PC-3 (cell line): ENCODE measurements at regions not wholly inside any gene's neighbourhood (a gene's known extent, or its start where the extent isn't known, plus 50 kb on each side); places are given as distances from the start of the nearest gene placed in this dataset.

ENCODE experiments used
- ATAC-seq: fragments of 200-7000 bp; cut with Tn5 transposase; 2 replicates; pipeline ENCODE4 v1.9.1; 2020; ENCODE audit warnings: mild to moderate bottlenecking, moderate library complexity
- BruUV-seq: library from RNA; stranded (reverse); fragments of 400-500 nt; replicated peaks from 2 replicates; lab custom pipeline; 2021; lab: Mats Ljungman, UMichigan
- CTCF ChIA-PET: fragments of 300-600 bp; sonication (Branson Sonifier 250); formaldehyde crosslinking; loops from one replicate; lab custom pipeline; 2022; ENCODE audit warnings: antibody characterized with exemption; lab: Charles Lee
- POLR2A ChIA-PET: fragments of 300-600 bp; sonication (Branson Sonifier 250); formaldehyde crosslinking; loops from one replicate; lab custom pipeline; 2022; ENCODE audit warnings: antibody characterized with exemption; ENCODE audit not compliant: unreplicated experiment; lab: Charles Lee
- DNase-seq: peaks from one replicate; pipeline ENCODE4 v3.0.0-alpha.2; 2015
- H2AFZ ChIP-seq: fragments of 300-600 bp; sonication (generic); 2 replicates; pipeline ENCODE4 v1.6.0; 2016; ENCODE audit warnings: antibody characterized with exemption, low read length
- H3F3A ChIP-seq: fragments of 300-600 bp; sonication (generic); one replicate; pipeline ENCODE4 v1.6.0; 2017; ENCODE audit warnings: antibody characterized with exemption, low read length, control low read depth, mild to moderate bottlenecking; ENCODE audit not compliant: unreplicated experiment
- H3K27ac ChIP-seq: fragments of 300-600 bp; sonication (generic); 2 replicates; pipeline ENCODE4 v1.5.1; 2016; ENCODE audit warnings: mild to moderate bottlenecking, low read length
- H3K27me3 ChIP-seq: fragments of 300-600 bp; sonication (generic); 2 replicates; pipeline ENCODE4 v1.6.1; 2016; ENCODE audit warnings: low read length, mixed read lengths
- H3K36me3 ChIP-seq: fragments of 300-600 bp; sonication (generic); 2 replicates; pipeline ENCODE4 v1.6.1; 2016; ENCODE audit warnings: low read depth, mixed run types, low read length, mixed read lengths
- H3K4me1 ChIP-seq: fragments of 300-600 bp; sonication (generic); 2 replicates; pipeline ENCODE4 v1.5.1; 2016; ENCODE audit warnings: low read length; ENCODE audit not compliant: insufficient read depth
- H3K4me2 ChIP-seq: fragments of 300-600 bp; sonication (generic); 2 replicates; pipeline ENCODE4 v1.6.0; 2016; ENCODE audit warnings: low read length
- H3K4me3 ChIP-seq: fragments of 300-600 bp; sonication (generic); 2 replicates; pipeline ENCODE4 v1.5.1; 2016; ENCODE audit warnings: mild to moderate bottlenecking, low read length, mixed read lengths
- H3K79me2 ChIP-seq: fragments of 300-600 bp; sonication (generic); 2 replicates; pipeline ENCODE4 v1.6.1; 2017; ENCODE audit warnings: low read length, mixed read lengths
- H3K9ac ChIP-seq: fragments of 300-600 bp; sonication (generic); 2 replicates; pipeline ENCODE4 v1.6.0; 2016; ENCODE audit warnings: mild to moderate bottlenecking, low read length
- H3K9me2 ChIP-seq: fragments of 300-600 bp; sonication (generic); replicated peaks from 2 replicates; pipeline ENCODE4 v1.6.1; 2016; ENCODE audit warnings: mixed run types, low read length, mixed read lengths
- H3K9me3 ChIP-seq: fragments of 300-600 bp; sonication (generic); 2 replicates; pipeline ENCODE4 v1.6.1; 2016; ENCODE audit warnings: low read length, mixed read lengths
- H4K20me1 ChIP-seq: fragments of 300-600 bp; sonication (generic); 2 replicates; pipeline ENCODE4 v1.6.1; 2016; ENCODE audit warnings: low read length, mixed read lengths
- CTCF ChIP-seq: fragments of 300-600 bp; sonication (generic); conservative IDR thresholded peaks from 2 replicates; pipeline ENCODE4 v1.5.1; 2017; ENCODE audit warnings: antibody characterized with exemption, low read depth, mild to moderate bottlenecking, low read length
- EZH2 ChIP-seq: fragments of 300-600 bp; sonication (generic); IDR thresholded peaks from one replicate; pipeline ENCODE4 v1.6.1; 2017; ENCODE audit warnings: antibody characterized with exemption, mild to moderate bottlenecking, low read length; ENCODE audit not compliant: unreplicated experiment
- EZH2phosphoT487 ChIP-seq: fragments of 300-600 bp; sonication (generic); IDR thresholded peaks from 2 replicates; pipeline ENCODE4 v1.6.1; 2018; ENCODE audit warnings: mild to moderate bottlenecking, antibody characterized with exemption, low read length, borderline replicate concordance
- intact Hi-C: fragments of 100-400 bp; cut with micrococcal nuclease; formaldehyde crosslinking; loops from 2 replicates; pipeline ENCODE4 v1.9.0; 2023

- H2AFZ ChIP-seq: no peak overlapping the region
- no peaks in the 10 kb centered on the region for H3K36me3 ChIP-seq
- H3K9ac ChIP-seq: no peak overlapping the region
- ATAC-seq (no peak), DNase-seq (no peak)
- H3K4me2 ChIP-seq: no peak overlapping the region
- no peaks in the 10 kb centered on the region for H3K9me2 ChIP-seq
- H4K20me1 ChIP-seq: no peaks in the 10 kb centered on the region
- POLR2A ChIA-PET: no interaction called here
- intact Hi-C loops: no loop called here
- H3K27me3 ChIP-seq: no peaks in the 10 kb centered on the region
- H3K9me3 ChIP-seq: no peaks in the 10 kb centered on the region
- H3F3A ChIP-seq: no peaks in the 10 kb centered on the region
- BruUV-seq: no TSS peak
- no peak for TF ChIP-seq EZH2
- no peak for TF ChIP-seq EZH2phosphoT487
- TF ChIP-seq CTCF: no peak
- no peaks in the 10 kb centered on the region for H3K4me1 ChIP-seq
- H3K79me2 ChIP-seq: no peaks in the 10 kb centered on the region
- no peak overlapping the region for H3K27ac ChIP-seq
- no peak overlapping the region for H3K4me3 ChIP-seq
- CTCF ChIA-PET: no interaction called here
Observed at GRCh38 chr7:46175221-46175620, 254.1 kb upstream of the IGFBP3 start.

GRCh38 chr7:46174196-46174580, 253.1 kb upstream of the IGFBP3 start:
- no peak overlapping the region for H3K4me2 ChIP-seq
- H3K9ac ChIP-seq: no peak overlapping the region
- H3K4me3 ChIP-seq: no peak overlapping the region

More at GRCh38 chr7:46174196-46174580, 253.1 kb upstream of the IGFBP3 start:
- no peaks in the 10 kb centered on the region for H3K9me2 ChIP-seq
- H3K9me3 ChIP-seq: no peaks in the 10 kb centered on the region
- no peaks in the 10 kb centered on the region for H3K79me2 ChIP-seq
- H3K36me3 ChIP-seq: no peaks in the 10 kb centered on the region
- POLR2A ChIA-PET: no interaction called here
- no peak for DNase-seq
- no TSS peak for BruUV-seq
- no peaks in the 10 kb centered on the region for H3F3A ChIP-seq
- H3K27me3 ChIP-seq: no peaks in the 10 kb centered on the region
- no peaks in the 10 kb centered on the region for H3K4me1 ChIP-seq
- no peak for TF ChIP-seq CTCF
- H4K20me1 ChIP-seq: no peaks in the 10 kb centered on the region
- CTCF ChIA-PET: no interaction called here
- no peak overlapping the region for H3K27ac ChIP-seq
- intact Hi-C loops: no loop called here
- ATAC-seq: no peak
- no peak overlapping the region for H2AFZ ChIP-seq
